PC-3 (cell line): ENCODE measurements at regions not wholly inside any gene's neighbourhood (a gene's known extent, or its start where the extent isn't known, plus 50 kb on each side); places are given as distances from the start of the nearest gene placed in this dataset.

Experiments used
- EZH2 ChIP-seq: fragments of 300-600 bp; sonication (generic); IDR thresholded peaks from one replicate; pipeline ENCODE4 v1.6.1; 2017; ENCODE audit warnings: antibody characterized with exemption, mild to moderate bottlenecking, low read length; ENCODE audit not compliant: unreplicated experiment
- EZH2phosphoT487 ChIP-seq: fragments of 300-600 bp; sonication (generic); IDR thresholded peaks from 2 replicates; pipeline ENCODE4 v1.6.1; 2018; ENCODE audit warnings: mild to moderate bottlenecking, antibody characterized with exemption, low read length, borderline replicate concordance
- TF ChIP-seq, protein P1 (sequence below): fragments of 300-600 bp; sonication (generic); conservative IDR thresholded peaks from 2 replicates; pipeline ENCODE4 v1.5.1; 2017; ENCODE audit warnings: antibody characterized with exemption, low read depth, mild to moderate bottlenecking, low read length

DNA sequence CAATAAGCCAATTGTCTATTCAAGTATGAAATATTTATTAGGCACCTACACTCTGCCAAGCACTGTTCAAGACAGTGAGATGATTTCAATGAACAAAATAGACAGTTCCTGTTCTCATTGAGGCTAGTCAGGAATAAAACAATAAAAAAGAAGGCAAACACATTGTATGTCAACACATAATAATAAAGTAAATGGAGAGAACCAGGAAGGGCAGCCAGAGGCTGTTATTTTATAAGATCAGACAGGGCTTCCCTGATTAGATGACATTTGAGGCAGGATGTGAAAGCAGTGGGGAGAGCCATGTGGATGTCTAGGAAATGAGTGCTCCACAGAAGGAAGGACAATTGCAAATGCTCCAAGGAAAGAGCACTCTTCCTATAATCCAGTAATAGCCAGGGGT lies 2371.1 kb downstream of the MAT2B start:
- TF ChIP-seq, protein P1, sequence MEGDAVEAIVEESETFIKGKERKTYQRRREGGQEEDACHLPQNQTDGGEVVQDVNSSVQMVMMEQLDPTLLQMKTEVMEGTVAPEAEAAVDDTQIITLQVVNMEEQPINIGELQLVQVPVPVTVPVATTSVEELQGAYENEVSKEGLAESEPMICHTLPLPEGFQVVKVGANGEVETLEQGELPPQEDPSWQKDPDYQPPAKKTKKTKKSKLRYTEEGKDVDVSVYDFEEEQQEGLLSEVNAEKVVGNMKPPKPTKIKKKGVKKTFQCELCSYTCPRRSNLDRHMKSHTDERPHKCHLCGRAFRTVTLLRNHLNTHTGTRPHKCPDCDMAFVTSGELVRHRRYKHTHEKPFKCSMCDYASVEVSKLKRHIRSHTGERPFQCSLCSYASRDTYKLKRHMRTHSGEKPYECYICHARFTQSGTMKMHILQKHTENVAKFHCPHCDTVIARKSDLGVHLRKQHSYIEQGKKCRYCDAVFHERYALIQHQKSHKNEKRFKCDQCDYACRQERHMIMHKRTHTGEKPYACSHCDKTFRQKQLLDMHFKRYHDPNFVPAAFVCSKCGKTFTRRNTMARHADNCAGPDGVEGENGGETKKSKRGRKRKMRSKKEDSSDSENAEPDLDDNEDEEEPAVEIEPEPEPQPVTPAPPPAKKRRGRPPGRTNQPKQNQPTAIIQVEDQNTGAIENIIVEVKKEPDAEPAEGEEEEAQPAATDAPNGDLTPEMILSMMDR, result no peak
- no peak for TF ChIP-seq EZH2
- no peak for TF ChIP-seq EZH2phosphoT487
